Thoracic aorta (tissue), 2 donors: ENCODE measurements at regions not wholly inside any gene's neighbourhood (a gene's known extent, or its start where the extent isn't known, plus 50 kb on each side); places are given as distances from the start of the nearest gene placed in this dataset.

ENCODE experiments used
- ATAC-seq: fragments of 150-250 bp; one replicate; pipeline ENCODE4 v1.8.0; 2017; ENCODE audit warnings: low read depth; ENCODE audit not compliant: insufficient number of reproducible peaks, low FRiP score
- DNase-seq: peaks from one replicate; pipeline ENCODE4 v3.0.0-alpha.2; 2020; ENCODE audit warnings: low spot score
- H3K27ac ChIP-seq, 2 donors: fragments of 200-600 bp; sonication (generic); 1 replicate in 1 of 2; 2 replicates in 1 of 2; pipeline ENCODE4 v1.5.1; 2016; ENCODE audit warnings: mild to moderate bottlenecking in 2 of 2, moderate library complexity in 2 of 2
- H3K27me3 ChIP-seq: fragments of 200-600 bp; sonication (generic); replicated peaks from 2 replicates; pipeline ENCODE4 v1.6.0; 2016; ENCODE audit warnings: mild to moderate bottlenecking; ENCODE audit not compliant: insufficient read depth
- H3K36me3 ChIP-seq: fragments of 200-600 bp; sonication (generic); one replicate; pipeline ENCODE4 v1.5.1; 2016
- H3K4me1 ChIP-seq, 2 donors: fragments of 200-600 bp; sonication (generic); 1 replicate in 1 of 2; 2 replicates in 1 of 2; pipeline versions ENCODE4 v1.5.1 to v1.6.0; 2016; ENCODE audit warnings: low read depth in 2 of 2, mild to moderate bottlenecking in 1 of 2; ENCODE audit not compliant: control insufficient read depth in 1 of 2
- H3K4me3 ChIP-seq: fragments of 200-600 bp; sonication (generic); 2 replicates; pipeline ENCODE4 v1.5.1; 2016; ENCODE audit warnings: mild to moderate bottlenecking
- H3K9me3 ChIP-seq: fragments of 200-600 bp; sonication (generic); 2 replicates; pipeline ENCODE4 v1.5.1; 2016
- TF ChIP-seq, protein P1 (sequence below): fragments of 200-600 bp; sonication (generic); IDR thresholded peaks from one replicate; pipeline ENCODE4 v1.5.1; 2019; ENCODE audit warnings: antibody characterized with exemption

DNA sequence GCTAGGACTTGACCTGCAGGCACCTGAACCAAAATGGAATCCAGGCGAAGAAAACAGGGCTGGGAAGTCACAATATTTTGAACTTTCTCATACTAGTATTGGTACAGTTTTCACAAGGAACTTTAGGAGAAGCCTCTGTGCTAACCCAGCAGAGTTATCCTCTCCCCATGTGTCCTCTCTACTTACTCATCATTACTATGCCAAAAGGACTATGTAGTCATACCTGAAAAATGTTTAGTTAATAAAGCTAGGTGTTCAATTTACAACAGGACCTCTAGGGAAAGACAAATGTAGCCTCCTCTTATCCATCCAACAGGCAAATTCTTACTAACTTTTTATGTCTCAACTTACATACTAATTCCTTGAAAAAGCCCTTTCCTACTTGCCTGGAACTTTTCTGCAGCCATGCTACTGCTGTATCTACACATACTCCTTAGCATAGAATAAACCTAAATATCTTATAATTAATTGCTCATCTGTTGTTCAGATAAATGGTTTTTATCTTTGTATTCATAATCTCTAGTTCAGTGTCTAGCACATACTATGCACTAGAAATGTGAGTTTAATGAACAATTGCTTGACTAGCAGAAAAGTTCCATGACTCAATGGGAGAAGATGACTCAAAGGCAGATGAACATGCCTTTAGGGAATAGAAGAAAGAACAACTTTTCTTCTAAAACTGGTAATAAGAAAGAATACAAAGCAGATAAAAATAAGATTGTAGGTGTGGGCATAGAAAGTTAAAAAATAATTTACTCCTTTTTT is 215.5 kb upstream of the VEGFC start:
- DNase-seq = no peak
- H3K9me3 ChIP-seq = peaks cover 7% of the 10 kb centered on the region
- H3K27ac ChIP-seq = no peak overlapping the region

DNA sequence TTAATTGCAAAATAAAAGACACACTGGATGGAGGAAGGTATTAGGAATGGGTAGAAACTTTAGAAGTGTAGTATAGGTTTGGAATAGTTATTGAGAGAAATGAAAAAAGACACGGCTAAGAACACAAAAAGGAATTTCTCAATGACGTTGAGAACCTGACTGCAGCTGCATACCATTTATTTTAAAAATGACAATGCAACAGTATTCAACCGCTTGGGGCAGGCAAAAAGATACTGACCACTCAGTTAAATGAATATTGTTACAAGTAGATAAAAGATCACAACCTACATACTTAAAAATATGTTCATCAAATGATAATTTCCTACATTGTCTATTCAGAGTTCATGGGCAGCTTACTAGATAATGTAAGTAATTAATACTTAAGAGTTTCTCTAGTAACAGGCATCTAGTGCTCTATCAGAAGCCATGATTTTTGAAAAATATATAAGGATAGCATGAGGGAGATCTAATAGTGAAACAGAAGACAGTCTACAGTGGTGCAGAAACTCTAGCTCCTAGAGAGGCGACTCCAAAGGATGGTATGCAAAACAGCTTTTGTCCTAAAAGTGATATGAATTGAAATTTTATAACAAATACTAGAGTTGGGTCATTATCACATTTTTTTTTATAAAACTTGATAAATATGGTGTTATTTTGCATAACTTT is 216.2 kb upstream of the VEGFC start:
- H3K4me1 ChIP-seq = peaks cover 4 to 9% of the 10 kb centered on the region in 2 donors
- no peak overlapping the region for H3K27ac ChIP-seq
- TF ChIP-seq, protein P1, sequence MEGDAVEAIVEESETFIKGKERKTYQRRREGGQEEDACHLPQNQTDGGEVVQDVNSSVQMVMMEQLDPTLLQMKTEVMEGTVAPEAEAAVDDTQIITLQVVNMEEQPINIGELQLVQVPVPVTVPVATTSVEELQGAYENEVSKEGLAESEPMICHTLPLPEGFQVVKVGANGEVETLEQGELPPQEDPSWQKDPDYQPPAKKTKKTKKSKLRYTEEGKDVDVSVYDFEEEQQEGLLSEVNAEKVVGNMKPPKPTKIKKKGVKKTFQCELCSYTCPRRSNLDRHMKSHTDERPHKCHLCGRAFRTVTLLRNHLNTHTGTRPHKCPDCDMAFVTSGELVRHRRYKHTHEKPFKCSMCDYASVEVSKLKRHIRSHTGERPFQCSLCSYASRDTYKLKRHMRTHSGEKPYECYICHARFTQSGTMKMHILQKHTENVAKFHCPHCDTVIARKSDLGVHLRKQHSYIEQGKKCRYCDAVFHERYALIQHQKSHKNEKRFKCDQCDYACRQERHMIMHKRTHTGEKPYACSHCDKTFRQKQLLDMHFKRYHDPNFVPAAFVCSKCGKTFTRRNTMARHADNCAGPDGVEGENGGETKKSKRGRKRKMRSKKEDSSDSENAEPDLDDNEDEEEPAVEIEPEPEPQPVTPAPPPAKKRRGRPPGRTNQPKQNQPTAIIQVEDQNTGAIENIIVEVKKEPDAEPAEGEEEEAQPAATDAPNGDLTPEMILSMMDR = no peak
- no peaks in the 10 kb centered on the region for H3K36me3 ChIP-seq
- H3K9me3 ChIP-seq = peaks cover 9% of the 10 kb centered on the region
- H3K27me3 ChIP-seq = no peaks in the 10 kb centered on the region
- no peak overlapping the region for H3K4me3 ChIP-seq
- no peak for ATAC-seq
- no peak for DNase-seq

More for the DNA sequence above, 215.5 kb upstream of the VEGFC start:
- H3K4me3 ChIP-seq = no peak overlapping the region
- no peaks in the 10 kb centered on the region for H3K36me3 ChIP-seq
- H3K27me3 ChIP-seq = no peaks in the 10 kb centered on the region
- TF ChIP-seq, protein P1 = no peak
- ATAC-seq = no peak
- H3K4me1 ChIP-seq = peaks cover 4 to 9% of the 10 kb centered on the region in 2 donors

DNA sequence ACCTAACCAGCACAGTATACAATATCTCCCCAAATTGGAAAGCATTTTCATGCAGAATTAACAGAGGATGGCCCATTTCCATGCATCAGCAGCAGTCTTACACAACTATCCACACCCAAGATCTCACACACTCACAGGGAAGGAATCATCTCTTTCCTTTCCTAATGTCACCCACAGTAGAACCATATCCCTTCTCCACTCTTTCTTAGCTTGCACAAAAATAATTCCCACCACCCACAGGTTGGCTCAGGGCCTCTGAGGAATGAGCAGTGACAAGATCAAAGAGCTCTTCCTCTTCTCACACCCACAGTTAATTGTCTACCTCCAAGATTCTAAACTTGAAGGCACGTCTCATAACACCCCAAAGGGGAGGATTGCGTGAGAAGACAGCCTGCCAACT is 217.7 kb upstream of the VEGFC start:
- DNase-seq (no peak), ATAC-seq (no peak)
- TF ChIP-seq, protein P1 = no peak
- Histone ChIP-seq H3K4me1 (peaks cover 4 to 9% of the 10 kb centered on the region in 2 donors), H3K4me3 (no peak overlapping the region), H3K27me3 (no peaks in the 10 kb centered on the region), H3K9me3 (peaks cover 9% of the 10 kb centered on the region), H3K36me3 (no peaks in the 10 kb centered on the region), H3K27ac (no peak overlapping the region)

DNA sequence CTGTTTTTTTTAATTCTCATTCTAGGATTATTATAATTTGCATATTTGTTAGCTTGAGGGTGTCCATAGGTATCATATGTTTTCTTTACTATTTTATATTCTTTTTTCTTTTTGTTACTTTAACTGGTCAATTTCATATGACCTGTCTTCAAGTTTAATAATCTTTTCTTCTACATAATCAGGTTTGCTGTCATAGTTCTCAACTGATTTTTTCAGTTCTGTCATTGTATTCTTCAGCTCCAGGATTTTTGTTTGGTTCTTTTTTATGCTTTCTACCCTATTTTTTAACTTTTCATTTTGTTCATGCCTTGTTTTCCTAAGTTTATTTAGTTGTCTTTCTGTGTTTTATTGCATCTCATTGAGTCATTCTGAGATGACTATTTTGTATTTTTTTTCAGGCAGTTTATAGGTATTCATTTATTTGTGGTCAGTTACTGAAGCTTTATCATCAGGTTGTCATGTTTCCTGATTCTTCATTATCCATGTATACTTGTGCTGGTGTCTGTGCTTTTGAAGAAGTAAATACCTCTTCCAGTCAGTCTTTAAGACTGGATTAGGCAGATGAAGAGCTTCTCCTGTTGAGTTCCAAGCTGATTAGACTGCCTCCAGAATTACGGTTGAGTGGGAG is 220.3 kb upstream of the VEGFC start:
- no peak for DNase-seq
- H3K4me3 ChIP-seq = no peak overlapping the region
- TF ChIP-seq, protein P1 = no peak

DNA sequence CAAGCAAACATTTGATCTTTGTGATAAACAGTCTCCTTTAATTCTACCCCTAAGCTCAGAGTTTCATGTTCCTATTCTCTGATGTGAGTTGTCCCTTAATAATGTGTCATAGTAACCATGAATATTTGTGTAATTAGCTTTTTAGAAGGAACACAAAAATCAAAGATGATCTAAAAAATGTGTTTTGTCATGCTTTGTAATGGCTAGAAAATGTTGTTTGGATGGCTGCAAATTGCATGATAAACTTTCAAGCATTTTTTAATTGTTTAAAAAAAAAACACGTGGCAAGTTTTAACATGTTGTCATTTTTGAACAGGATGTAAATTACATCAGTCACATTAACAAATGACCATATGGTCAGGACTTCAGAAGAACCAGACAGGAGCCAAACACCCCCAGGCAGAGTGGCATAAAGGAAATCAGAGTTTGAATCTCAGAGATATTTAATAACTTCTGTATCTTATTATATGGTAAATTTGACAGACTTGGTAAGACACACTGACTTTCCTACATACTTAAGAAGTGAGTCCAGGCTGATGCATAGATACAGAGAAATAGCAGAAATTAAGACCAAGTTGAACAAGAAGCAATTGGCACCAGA is 223.9 kb upstream of the VEGFC start:
- Histone ChIP-seq H3K27ac (no peak overlapping the region), H3K9me3 (peaks cover 9% of the 10 kb centered on the region), H3K4me3 (no peak overlapping the region), H3K36me3 (no peaks in the 10 kb centered on the region), H3K4me1 (no peaks in the 10 kb centered on the region), H3K27me3 (no peaks in the 10 kb centered on the region)
- DNase-seq (no peak), ATAC-seq (no peak)
- TF ChIP-seq, protein P1 = no peak

More for the DNA sequence above, 220.3 kb upstream of the VEGFC start:
- Histone ChIP-seq H3K36me3 (no peaks in the 10 kb centered on the region), H3K27me3 (no peaks in the 10 kb centered on the region), H3K9me3 (peaks cover 9% of the 10 kb centered on the region), H3K27ac (no peak overlapping the region), H3K4me1 (peaks cover 4 to 9% of the 10 kb centered on the region in 2 donors)
- no peak for ATAC-seq
